GM18868 (cell line): ENCODE measurements at regions not wholly inside any gene's neighbourhood (a gene's known extent, or its start where the extent isn't known, plus 50 kb on each side); places are given as distances from the start of the nearest gene placed in this dataset.
"Not testable (repeated sequence)": the region's sequence is repeated elsewhere in the genome, so short reads cannot be mapped to it uniquely, and the experiment has no call there.

Source experiments
- ATAC-seq: cut with Tn5 transposase; IDR thresholded peaks from one replicate; pipeline ENCODE4 v1.9.1; 2021; ENCODE audit warnings: mild to moderate bottlenecking, moderate library complexity; ENCODE audit not compliant: unreplicated experiment

GRCh38 chr13:54682184-54682583, 1653.6 kb downstream of the OLFM4 start:
- ATAC-seq, result no peak

GRCh38 chr13:54687173-54687572, 1658.6 kb downstream of the OLFM4 start:
- ATAC-seq, result no peak

GRCh38 chr13:54699831-54700230, 1671.2 kb downstream of the OLFM4 start:
- ATAC-seq, result no peak

GRCh38 chr13:54705738-54706137, 1677.1 kb downstream of the OLFM4 start:
- no peak for ATAC-seq

- no peak for ATAC-seq
Measured at GRCh38 chr13:54706336-54706735, 1677.7 kb downstream of the OLFM4 start.

- ATAC-seq, result no peak
Measured at GRCh38 chr13:54709546-54709945, 1680.9 kb downstream of the OLFM4 start.

GRCh38 chr13:54733639-54734038, 1705.0 kb downstream of the OLFM4 start:
- no peak for ATAC-seq

- ATAC-seq, result not testable (repeated sequence)
Measured at GRCh38 chr13:54737211-54737610, 1708.6 kb downstream of the OLFM4 start.

- no peak for ATAC-seq
Measured at GRCh38 chr13:54742984-54743383, 1714.4 kb downstream of the OLFM4 start.

- no peak for ATAC-seq
Measured at GRCh38 chr13:54744747-54745146, 1716.1 kb downstream of the OLFM4 start.

- no peak for ATAC-seq
Measured at GRCh38 chr13:54750521-54750920, 1721.9 kb downstream of the OLFM4 start.

- no peak for ATAC-seq
Measured at GRCh38 chr13:54758795-54759194, 1730.2 kb downstream of the OLFM4 start.

- no peak for ATAC-seq
Measured at GRCh38 chr13:54768214-54768613, 1739.6 kb downstream of the OLFM4 start.

GRCh38 chr13:54775501-54776191, 1747.0 kb downstream of the OLFM4 start:
- ATAC-seq, result no peak

- no peak for ATAC-seq
Measured at GRCh38 chr13:54787754-54788153, 1759.1 kb downstream of the OLFM4 start.

GRCh38 chr13:54799621-54800226, 1771.1 kb downstream of the OLFM4 start:
- no peak for ATAC-seq

GRCh38 chr13:54802226-54802625, 1773.6 kb downstream of the OLFM4 start:
- ATAC-seq, result no peak

- no peak for ATAC-seq
Measured at GRCh38 chr13:54805743-54806142, 1777.1 kb downstream of the OLFM4 start.

- not testable (repeated sequence) for ATAC-seq
Measured at GRCh38 chr13:54821938-54822470, 1793.4 kb downstream of the OLFM4 start.

- not testable (repeated sequence) for ATAC-seq
Measured at GRCh38 chr13:54829391-54830068, 1800.9 kb downstream of the OLFM4 start.

- ATAC-seq, result no peak
Measured at GRCh38 chr13:54836273-54836672, 1807.7 kb downstream of the OLFM4 start.

GRCh38 chr13:54841682-54842081, 1813.1 kb downstream of the OLFM4 start:
- no peak for ATAC-seq
